ENCODE measurements at regions not wholly inside any gene's neighbourhood (a gene's known extent, or its start where the extent isn't known, plus 50 kb on each side); places are given as distances from the start of the nearest gene placed in this dataset.

GRCh38 chr2:239459606-239460005 lies 58.8 kb upstream of the HDAC4 start:
- no peak for DNase-seq

DNA sequence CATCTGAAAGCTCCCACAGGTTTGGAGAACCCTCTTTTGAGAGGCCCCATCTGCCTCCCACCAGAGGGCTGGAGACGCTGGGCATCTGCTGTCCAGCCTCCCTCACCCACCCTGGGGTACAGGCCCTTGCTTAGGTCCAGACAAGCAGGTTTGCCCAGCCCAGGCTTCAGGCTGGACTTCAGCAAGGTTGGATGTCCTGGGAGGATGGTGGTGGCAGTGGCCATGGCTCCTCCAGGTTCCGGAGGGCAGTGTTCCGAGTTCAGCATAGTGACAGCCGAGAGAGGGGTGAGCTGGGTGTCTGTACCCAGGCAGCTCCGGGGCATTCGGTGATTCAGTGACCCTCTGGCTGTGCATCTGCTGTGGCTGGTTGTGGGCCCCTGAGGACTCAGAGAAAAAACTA lies 58.2 kb upstream of the HDAC4 start:
- no peak for DNase-seq

DNA sequence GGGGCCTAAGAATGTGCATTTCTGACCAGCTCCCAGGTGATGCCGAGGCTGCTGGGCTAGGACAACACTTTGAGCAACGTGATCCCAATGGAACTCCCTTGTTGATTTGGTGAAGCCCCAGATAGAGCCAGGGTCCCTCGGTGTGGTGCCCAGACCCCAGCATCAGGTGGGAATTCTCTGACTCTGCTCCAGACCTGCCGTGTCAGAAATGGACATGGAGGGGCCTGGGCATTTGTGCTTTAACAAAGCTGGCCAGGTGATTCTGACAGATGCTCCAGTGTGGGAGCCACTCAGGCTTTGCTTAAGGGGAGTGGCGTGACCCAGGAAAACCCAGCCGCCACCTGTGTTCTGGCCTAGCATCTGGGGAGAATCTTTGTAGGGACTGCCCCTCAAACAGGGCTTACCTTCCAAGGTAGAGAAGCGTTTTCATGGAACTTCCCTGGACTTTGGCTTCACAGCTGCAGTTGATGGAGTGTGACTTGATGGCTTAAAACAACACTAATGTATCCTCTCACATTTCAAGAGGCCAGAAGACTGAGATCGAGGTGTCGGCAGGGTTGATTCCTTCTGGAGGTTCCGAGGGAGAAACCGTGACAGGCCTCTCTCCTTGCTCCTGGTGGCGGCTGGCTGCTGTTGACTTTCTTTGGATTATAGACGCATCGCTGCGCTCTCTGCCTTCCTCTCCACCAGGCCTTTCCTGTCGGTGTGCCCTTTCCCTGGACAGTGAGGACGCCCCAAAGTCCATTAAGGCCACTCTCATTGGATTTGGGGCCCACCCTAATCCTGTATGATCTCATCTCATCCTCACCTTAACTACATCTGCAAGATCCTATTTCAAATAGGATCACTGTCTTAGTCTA lies 57.0 kb upstream of the HDAC4 start:
- no peak for DNase-seq

DNA sequence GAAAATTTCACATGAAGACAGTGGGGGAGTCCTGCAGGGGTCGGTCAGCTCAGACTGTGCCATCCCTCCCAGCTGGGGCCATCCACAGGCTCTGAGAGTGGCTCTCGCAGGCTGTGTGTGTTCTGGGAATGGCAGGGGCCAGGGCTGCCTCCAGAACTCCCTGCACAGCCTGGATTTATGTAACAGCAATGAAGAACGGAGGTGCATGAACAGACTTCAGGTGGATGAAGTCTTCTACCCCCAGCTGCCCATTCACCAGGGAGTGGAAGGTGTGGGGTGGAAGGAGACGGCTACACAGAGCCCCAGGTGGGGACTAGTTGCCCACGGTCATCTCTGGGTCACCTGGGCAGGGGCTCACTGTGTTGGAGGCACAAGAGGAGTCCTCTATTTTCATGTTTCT lies 56.1 kb upstream of the HDAC4 start:
- DNase-seq: no peak

- DNase-seq: no peak
These were observed 54.8 kb upstream of the HDAC4 start for GRCh38 chr2:239455436-239456203.

DNA sequence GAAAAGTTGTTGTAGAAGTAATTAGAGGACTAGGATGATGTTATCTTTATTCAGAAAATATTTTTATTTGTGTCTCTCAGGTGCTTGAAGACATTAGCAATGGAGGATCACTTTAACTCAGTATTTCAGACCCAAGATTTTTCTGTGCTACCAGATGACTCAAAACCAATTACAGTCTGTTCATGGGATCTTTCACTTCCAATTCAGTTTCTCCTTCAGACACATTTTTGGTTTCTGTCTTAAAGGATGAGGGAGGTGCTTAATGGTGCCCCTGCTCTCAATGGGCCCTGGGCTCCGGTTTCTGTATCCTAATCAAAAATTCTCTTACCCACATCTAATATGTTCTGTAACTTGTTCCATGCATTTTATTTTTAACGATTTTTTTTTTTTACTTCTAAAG lies 53.7 kb upstream of the HDAC4 start:
- no peak for DNase-seq

Data from NK-92 treated with Interleukin-12 subunit alpha and Interleukin-12 subunit beta, amount 100 ng/mL, for 24 hours (cell line).